GM21723 (cell line): ENCODE measurements at regions not wholly inside any gene's neighbourhood (a gene's known extent, or its start where the extent isn't known, plus 50 kb on each side); places are given as distances from the start of the nearest gene placed in this dataset.

Experiments
- ATAC-seq: cut with Tn5 transposase; IDR thresholded peaks from one replicate; pipeline ENCODE4 v1.9.1; 2021; ENCODE audit warnings: mild to moderate bottlenecking, moderate library complexity; ENCODE audit not compliant: unreplicated experiment

DNA sequence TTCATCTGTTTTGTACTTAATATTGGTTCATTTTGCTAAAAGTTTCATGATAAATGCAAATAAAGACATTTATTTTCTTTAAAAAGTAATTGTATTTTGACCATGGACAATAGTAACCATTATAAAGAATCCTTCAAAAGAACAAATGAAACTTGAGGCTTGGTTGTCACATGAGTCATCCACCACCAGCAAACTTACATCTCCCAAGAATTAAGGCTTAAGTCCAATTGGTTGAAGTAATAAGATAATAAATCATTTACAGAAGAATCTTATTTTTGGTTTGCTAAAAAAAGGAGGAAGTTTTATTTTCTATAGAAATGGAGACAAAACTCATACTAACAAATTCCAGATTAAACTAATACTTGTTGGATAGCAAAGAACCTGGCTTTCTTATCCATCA is 84.8 kb upstream of the KITLG start:
- no peak for ATAC-seq

DNA sequence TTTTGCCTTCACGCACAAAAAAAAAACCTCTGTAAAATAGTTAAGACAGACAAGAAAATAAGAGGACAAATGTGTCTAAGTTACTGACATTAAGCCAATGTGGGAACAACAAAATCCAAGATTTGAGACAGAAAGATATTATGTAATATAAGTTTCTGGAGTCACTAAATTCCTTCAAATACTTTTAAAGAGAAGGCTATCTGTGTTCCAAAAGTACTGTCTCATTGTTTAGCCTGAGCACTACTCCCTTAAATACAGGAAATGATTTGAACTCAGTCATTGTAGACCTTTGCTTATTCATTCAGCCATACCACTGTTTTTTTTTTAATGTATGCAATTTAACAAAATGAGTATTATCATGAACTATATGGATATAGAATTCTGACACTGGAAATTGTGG is 82.7 kb upstream of the KITLG start:
- ATAC-seq, result no peak

DNA sequence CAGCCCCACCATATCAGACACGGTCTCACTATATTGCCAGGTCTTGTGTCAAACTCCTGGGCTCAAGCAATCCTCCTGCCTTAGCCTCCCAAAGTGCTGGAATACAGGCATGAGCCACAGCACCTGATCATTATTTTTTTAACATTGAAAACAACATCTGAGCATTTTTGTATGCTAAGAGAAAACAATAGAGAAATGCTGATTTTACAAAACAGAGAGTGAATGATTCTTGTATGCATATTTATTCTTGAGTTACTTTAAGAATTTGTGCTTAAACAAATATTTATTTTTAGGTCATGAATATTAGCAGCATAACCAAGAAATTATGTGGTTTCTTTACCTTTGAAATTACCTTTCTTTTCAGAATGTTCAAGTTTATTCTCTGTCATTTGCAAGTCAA is 81.8 kb upstream of the KITLG start:
- ATAC-seq, result no peak

DNA sequence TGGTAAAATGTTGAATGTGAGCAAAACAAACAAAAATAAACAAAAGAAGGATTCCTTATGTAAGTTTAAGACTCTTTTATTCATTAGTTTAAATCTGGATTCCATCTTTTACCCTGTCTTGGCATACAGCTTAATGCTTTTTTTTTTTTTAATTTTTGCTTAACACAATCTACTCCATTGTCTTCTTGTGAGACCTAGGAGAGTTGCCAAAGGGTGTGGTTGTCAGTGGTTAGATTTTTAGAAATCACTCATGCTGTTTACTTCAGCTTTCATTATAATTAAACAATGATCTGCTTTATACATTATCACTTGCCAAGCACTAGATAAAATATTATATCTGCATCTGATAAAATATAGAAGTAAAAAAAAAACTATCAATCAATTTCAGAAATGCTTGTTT is 77.7 kb upstream of the KITLG start:
- no peak for ATAC-seq

DNA sequence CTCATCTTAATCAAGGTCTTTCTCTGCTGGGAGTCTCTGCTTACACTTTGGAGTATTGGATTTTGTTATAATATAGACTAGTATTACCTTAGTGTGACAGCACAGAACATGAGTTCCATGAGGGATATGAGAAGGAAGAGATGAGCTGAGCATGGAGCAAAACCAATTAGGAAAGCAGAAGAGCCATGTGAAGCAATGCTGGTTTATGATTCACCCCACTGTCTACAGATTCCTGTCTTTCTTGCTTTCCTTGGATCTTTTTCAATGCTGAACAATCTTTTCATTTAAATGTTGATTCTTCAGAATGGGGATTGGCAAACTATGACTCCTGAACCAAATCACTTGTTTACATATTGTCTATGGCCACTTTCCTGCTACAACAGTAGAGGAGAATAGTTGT is 70.4 kb upstream of the KITLG start:
- ATAC-seq, result no peak

DNA sequence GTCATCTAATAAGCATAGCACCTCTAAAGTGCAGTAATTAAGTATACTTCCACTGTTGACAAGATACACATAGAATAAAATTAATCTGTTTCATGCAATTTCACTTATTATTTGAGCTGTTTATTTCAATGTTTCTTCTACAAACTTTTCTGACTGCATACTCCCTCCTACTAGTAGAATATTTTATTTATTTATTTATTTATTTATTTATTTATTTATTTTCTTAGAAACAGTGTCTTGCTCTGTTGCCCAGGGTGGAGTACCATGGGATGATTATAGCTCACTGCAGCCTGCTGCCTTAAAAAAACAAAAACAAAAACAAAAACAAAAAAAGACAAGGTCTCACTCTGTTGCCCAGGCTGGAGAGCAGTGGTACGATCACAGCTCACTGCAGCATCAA is 68.4 kb upstream of the KITLG start:
- ATAC-seq, result no peak

DNA sequence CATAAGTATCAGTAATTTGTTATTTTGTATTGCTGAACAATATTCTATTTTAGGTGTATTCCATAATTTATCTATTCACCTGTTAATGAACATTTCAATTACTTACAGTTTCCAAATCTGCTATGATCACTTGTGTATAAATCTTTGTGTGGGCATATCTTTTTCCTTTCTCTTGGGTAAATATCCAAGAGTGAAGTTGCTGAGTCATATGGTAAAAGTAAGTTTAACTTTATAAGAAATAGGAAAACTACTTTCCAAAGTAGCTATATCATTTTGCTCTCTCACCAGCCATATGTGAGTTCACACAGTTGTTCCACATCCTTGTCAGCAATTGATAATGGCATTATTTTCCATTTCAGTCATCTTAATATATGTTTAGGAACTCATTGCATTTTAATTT is 66.6 kb upstream of the KITLG start:
- no peak for ATAC-seq

DNA sequence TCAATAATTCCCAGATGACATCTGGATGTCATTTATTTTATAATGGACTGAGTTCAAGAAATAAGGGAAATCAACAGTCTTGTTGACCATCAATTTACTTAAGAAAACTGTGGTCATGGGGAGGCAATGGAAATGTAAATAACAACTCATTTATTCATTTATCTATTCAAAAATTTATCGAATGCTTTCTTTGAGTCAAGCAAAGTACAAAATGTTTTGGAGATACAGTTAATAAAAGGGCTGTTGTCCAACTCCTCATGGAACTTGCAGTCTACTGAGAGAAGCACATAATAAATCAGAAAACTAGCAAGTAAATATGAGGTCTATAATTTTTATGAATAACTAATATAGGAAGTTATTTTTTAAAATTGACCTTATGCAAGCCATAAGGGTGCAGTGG is 65.5 kb upstream of the KITLG start:
- no peak for ATAC-seq

DNA sequence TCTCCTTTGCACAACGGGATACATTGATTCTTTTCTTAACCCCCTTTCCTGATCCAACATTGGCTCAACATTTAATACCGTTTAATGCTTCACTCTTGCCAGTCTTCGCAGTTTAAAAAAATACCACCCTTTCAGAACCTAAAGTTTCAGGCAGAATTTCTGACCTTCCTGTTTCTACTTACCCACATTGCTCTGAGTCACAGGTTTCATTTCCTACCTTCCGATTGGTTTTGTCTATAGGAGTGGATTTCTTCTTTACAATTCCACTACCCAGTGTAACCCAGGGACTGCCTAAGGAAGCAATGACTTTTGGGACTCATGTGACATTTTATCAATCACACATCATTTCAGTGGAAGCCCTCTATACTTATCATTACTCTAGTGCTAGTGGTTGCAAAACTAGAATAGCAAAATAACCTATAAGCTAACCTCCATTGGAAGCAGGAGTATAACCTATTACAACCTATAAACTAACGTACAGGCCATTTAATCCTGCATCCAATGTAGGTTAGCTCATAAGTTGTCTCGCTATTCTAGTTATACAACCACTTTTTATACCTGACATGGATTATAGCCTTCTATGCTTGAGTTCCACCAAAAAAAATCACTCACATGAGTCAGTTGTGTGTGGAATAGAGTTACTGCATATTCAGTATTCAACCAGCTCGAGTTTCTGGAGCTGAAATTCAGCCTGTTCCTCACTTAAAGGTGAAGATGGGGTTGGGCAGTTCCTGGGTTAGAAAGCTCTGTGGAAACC is 64.9 kb upstream of the KITLG start:
- no peak for ATAC-seq

DNA sequence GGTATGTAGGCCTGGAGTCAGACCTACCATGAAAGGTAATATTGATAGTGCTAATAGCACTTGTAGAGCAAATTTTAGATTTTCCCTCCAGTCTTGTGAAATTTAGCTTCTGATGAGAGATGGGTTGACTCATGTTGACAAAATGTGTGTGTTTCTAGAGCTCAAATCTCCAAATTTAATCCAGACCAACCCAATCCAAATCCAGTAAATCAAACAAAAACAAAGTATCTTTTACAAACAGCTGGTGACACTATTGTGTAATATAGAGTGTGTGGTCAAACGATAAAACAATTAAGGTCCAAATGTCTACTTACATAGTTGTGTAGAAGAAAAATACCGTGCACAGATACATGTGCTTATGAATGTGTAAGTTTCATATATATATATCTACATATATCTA is 63.4 kb upstream of the KITLG start:
- no peak for ATAC-seq

DNA sequence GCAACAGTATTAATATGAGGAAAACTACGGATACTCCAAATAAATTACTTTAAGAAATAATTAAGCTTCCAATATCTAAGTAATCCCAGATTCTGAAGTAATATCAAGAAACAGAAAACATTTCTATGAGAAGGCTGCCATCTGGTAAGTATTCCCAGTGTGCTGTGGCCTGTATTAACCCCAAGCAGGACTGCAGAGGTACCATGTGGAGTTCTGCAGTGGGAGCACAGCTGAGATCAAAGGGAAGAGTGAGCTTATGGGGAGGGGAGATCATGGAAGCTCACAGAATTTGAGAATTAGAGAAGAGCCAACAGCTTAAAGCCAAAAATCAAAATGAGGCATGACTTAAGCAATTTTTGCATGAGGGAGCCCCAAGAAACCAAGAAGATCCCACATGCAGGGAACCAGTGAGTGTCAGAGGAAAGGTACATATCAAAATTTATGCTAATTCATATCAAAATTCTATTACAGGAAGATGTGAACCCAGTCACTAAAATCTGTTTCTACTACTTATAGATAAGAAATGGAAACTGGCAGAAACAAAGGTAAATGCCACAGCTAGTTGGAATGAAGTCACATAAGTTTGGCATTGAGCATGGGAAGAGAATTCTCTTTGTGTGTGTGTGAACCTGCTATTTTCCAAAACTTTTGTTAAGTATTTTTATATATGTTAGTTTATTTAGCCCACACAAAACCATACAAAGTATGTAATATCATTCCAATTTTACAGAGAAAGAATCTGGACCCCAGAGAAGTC is 62.6 kb upstream of the KITLG start:
- ATAC-seq, result no peak

DNA sequence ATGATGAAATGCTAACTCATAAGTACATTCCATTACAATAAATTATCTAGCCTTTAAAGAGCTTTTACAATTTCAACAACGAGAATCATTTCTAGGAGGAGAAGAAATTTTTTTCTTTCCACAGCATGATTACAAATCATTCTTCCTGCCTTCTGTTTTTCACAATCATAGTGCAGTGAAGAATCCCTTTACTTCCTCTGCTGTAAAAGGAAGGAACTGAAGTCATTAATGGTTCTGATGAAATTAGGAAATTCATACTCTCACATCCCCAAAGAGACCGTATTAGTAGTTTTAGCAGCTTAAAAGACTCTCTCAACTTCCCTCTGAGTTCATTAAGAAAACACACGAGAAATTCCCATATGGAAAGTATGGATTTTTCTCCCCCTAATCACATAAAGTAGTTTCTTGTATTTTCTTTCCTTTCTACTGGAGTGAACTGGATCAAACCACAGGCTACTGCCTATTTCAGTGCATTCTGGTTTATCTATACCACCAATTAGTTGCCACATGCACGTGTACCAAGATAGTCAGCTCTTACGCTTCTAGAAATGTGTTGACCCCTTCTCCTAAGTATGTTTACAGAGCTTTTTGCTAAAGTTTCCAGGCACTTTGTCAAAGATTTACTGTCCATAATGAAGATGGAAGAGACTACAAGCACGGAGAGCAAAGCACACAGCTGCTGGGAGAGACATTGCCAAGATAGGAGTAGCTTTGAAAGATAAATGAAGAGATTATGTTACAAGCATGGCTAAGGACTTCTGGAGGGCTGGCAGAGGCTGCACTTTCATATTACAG is 58.9 kb upstream of the KITLG start:
- ATAC-seq, result no peak

DNA sequence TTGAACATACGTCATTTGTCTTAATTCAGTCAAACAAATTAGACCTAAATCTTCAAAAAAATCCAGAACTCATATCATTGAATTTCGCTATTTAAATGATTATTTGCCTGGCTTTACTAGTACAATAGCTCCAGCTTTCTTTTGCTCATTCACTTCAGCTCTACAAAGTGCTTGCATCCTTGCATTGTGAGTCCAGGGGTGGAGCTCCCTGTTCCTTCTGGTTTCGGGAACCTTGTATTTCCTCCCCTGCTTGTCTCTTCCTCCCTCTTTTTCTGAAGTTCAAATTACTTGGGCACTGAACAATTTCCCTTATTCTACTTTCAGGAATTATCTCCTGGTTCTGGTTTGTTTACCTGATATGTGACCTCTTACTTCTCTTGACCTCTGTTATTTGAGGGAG is 58.1 kb upstream of the KITLG start:
- no peak for ATAC-seq

DNA sequence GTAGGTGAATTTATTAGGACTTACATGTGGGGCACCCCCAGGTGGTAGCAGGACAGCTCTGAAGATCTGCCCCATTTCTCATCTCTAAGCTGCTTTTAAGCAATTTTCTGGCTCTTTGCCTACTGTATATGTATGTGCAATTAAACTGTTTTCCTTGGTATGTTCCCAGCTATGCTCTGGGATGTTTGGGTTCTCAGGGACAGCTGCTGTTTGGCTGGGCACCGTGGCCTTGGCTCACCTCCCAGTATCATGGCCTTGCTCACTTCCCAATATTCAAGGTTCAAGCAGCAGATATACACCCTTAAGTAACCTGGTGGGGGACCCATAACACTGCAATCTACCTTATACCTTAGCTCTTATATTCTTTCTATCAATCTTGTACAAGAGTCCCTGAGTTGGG is 53.7 kb upstream of the KITLG start:
- no peak for ATAC-seq

DNA sequence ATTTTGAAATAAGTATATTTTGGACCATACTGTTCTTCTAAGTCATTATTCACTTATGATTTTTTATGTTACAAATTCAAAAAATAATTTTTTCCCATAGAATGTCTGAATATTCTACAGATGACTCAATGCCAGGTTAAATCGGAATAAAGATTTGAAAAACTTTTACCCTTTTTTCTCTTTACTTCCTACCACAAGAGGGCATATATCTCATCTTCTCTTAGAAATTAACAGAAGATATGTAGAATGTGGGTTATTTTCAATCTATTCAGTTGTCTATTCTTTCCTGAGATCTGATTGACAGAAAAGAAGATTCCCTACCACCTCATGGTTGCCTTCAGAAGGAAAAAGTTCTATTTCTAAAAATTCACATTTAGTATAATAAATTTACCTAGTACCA is 53.0 kb upstream of the KITLG start:
- ATAC-seq, result no peak

DNA sequence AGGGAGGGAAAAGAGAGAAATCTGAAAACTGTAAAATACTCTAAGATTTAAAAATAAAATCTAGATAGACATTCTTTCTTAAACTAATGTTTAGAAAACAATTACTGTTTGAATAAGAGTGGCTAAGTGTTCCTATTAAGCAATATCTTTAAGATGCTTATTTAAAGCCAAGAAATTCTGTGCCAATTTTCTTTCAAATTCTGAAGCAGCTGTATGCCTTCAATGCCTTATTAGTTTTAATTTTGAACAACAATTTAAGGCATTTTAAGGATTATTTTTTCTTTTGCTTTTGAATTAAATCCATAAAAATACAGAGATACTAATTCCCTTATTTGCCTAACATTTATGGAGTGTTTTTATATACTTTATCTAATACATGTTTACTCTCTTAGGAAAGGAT is 50.3 kb upstream of the KITLG start:
- ATAC-seq, result no peak
